Caki2 (cell line): ENCODE measurements at regions not wholly inside any gene's neighbourhood (a gene's known extent, or its start where the extent isn't known, plus 50 kb on each side); places are given as distances from the start of the nearest gene placed in this dataset.

Experiments used
- DNase-seq: peaks from one replicate; pipeline ENCODE4 v3.0.0-alpha.2; 2015; ENCODE audit warnings: low read depth
- in situ Hi-C: cut with HindIII; loops from 2 replicates; pipeline ENCODE4 v1.10.0; 2016; ENCODE audit warnings: low sequenced_read_pairs, low pct_unique_long_range_greater_than_20kb, mixed read lengths

DNA sequence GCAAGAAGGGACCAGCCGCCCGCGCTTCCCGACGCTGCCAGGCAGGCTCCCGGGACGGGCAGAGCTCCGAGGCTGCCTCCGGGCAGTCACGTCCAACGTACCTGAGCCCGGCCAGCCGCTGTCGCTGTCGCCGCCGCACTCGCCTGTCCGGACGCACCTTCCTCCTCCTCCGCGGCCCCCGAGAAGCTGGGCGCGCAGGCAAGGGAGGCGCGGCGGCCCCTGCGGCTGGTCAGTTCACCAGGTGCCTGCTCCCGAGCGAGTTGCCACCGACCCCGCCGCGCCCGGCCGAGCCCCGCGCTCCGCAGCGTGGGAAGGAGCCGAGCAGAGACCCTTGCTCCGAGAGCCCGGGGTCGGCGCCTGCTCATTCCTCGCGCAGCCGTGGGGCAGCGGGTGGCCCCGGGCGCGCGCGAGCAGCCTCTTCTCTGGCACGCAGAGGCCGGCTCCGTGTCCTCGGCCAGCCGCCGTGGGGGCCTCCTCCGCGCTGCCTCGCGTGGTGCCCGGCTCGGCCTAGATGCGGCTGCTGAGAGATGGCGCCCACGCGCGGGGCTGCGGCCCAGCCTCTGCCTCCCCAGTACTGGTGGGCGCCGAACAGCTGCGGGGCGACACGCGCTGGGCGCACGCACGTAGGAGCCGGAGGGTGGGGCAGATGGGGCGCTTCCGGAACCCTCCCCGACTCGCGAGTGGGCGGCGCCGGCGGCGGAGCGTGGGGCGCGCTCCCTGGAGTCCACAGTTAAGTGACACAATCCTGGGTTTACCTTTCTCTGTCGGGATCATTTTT lies 419.4 kb downstream of the UQCRFS1 start:
- DNase-seq: no peak
- in situ Hi-C loops: no loop called here

DNA sequence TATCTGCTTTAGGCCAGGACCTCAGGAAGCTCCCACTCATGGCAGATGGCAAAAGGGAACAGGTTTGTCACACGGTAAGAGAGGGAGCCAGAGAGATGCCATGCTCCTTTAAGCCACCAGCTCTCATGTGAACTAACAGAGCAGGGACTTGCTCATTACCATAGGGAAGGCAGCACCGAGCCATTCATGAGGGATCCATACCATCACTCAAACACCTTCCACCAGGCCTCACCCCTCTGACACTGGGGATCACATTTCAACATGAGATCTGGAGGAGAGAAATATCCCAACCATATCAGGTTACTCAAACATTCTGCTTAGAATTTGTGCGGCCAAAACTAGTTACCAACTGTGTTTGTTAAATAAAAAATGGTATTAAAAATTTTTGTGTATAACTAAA lies 427.0 kb downstream of the UQCRFS1 start:
- in situ Hi-C loops: no loop called here
- no peak for DNase-seq

DNA sequence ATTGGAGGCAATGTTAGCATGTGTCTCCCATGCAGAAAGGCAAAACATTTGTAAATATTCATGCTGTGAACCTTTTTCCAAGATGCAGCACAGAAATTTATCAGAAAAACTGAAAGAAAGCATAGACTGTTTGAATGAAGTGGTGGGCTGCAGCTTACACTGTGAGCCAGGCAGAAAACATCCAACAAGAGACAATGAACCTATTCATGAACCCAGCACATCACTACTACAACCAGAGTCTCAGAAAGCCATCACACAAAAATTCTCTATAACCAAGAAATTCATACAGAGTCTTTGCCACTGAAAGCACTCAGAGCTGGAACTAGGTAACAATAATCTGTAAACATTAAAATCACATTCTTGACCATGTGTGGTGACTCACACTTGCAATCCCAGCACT lies 448.9 kb downstream of the UQCRFS1 start:
- DNase-seq: no peak
- in situ Hi-C loops: no loop called here

GRCh38 chr19:28746478-28746877 lies 466.5 kb downstream of the UQCRFS1 start:
- DNase-seq: peak; percentile 22
- in situ Hi-C loops: no loop called here

DNA sequence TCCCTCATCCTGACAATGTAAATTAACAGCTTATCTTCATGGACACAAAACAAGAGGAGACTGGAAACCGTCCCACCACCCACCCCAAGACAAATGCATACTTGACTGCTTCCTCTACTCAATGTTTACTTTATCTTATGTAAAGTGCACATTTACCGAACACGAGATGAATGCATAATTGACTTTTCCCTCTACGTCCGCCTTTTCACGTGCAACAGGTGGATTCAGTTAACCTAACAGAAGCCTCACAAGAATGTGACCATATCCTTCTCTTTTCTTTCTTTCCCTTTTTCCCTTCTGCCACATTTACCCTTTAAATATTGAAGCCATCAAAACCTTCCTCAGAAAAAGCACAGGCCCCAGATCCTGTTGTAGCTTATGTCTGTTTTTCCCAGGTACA lies 468.0 kb downstream of the UQCRFS1 start:
- in situ Hi-C loops: no loop called here
- no peak for DNase-seq

GRCh38 chr19:28744014-28744413 lies 468.9 kb downstream of the UQCRFS1 start:
- in situ Hi-C loops: no loop called here
- no peak for DNase-seq

DNA sequence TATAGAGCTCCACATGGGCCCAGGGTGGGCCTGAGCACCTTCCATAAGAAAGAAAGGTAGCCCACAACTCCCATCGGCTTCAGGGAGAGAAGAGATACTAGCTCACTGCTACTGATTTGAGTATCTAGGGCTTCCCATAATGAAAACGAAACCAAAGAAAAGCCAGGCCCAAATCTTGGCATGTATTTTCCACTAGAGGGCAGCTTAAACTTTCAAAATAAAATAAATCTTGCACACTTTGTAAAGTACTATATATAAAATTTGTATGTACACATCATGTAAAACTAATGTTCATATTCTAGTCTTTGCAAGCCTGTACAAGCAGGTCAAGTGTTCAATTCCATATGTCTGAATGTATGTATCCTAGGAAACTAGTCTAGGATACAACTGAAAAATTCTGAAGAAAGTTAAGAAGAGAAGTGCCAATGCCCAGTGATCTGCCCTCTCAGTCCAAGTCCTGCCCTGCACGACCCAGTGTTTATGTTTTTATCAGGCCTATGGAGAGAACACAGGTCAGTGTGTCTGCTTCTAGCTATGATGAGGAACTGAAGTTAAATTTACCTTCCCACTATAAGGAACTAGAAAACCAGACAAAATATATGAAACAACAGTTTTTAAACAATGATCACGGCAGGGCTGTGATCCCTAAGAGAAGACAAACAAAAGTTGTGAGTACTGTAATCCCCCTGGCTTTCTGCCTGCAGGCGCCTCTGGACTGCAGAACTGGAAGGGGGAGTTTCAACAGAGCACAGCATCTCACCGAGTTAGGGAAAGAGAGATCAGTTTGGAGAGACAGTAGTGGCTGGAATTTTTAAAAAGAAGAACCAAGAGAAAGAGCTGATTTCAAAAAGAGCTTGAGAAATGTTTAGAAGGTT lies 475.7 kb downstream of the UQCRFS1 start:
- peak; percentile 53 for DNase-seq
- in situ Hi-C loops: no loop called here

DNA sequence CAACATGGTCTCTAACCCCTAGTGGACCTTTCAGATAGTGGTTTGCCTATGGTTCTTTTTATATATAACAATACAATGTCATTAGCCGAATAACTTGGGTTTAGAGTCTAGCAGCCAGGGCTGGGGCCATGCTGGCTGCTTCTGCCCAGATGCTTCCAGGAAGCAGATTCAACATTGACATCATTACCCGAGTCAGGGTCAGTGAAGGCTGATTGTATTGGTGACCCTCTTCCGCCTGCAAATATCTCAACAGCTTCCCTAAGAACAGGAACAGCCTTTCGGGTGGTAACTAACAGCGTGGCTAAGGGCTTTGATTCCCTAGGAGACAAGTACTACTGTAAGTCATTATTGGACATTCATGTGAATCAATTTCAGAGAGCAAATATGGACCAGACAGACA lies 476.4 kb downstream of the UQCRFS1 start:
- no peak for DNase-seq
- in situ Hi-C loops: no loop called here

DNA sequence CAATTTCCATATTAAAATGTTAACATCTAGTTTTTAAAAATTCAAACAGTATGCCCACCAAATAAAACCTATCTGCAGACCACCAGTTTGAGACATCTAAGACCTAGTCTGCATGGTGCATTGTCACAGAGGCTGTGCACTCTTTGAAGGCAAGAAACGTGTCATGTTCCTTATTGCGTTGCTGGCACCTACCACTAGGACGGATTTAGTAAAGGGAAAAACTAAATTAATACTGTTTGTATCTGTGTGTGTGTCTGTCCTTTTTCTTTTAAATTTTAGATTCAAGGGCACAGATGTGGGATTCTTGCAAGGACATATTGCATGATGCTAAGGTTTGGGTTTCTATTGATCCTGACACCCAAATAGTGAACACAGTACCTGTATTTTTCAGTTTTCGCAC lies 481.4 kb downstream of the UQCRFS1 start:
- DNase-seq: no peak
- in situ Hi-C loops: no loop called here

DNA sequence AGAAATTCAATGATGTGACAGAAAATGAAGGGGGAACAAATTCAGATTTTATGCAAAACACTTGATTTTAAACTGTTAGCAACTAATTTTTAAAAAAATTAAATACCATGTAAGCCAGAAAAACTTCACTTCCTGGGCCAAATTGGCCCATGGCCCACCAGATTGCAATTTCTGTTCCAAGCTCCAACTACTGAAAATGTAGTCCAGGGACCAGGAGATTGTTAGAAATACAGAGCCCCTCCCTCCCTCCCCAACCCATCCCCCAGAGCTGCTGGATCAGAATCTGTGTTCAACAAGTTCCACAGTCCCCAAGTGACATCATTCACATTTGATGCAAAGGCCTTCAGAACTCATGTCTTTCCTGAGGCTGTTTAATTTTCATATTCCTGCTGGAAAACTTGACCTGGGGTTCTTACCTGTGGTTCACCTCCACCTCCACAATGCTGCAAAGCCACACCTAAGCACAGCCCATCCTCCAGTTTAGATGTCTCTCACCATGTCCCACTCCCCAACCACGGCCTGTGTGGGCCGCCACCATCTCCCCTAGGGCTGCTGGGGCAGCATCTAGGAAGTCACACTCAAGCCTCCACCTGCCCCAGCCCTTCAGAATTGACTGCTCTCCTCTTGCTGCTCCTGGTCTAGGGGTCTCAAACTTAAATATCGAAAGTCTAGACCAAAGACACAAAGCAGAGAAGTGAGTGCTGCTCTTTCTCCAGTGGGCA lies 482.0 kb downstream of the UQCRFS1 start:
- in situ Hi-C loops: no loop called here
- DNase-seq: no peak

GRCh38 chr19:28727480-28728159 lies 485.3 kb downstream of the UQCRFS1 start:
- no peak for DNase-seq
- in situ Hi-C loops: no loop called here

DNA sequence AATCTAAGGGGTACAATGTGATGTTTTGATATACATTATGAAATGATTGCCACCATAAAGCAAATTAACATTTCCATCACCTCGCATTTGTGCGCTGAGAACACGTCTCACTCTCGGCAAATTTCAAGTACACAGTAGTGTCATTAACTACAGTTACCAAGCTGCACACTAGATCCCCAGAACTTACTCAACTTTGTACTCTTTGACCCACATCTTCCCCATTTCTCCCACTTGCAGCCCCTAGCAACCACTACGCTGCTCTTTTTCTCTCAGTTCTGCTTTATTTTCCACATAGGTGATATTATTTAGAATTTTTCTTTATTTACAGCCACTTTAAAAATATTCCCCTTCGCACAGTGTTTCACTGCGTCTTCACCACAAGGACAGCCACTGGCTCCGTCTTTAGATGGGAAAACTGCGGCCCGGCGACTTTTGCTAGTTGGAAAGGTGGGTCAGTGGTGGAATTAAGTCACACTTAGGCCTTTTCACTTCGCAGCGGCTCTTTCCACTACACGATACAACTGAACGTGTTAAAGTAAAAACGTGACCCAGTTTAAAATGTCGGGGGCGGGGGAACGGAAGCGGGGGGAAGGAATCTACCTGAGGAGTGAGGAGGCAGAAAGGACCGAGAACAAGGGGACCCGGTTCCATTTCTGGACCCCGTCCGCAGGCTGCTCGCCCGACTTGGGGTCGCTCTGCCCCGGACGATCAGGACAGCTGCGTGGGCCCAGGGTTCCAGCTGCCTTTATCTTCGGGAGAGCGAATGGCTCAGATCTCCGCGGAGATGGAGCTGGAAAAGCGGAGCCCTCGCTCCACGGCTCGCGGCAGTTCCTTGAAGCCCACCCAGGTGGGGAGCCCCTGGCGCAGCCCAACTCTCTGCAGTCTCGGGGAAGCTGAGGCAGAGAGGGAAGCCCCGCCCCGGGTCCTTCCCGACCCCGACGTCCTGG lies 486.1 kb downstream of the UQCRFS1 start:
- in situ Hi-C loops: no loop called here
- no peak for DNase-seq

DNA sequence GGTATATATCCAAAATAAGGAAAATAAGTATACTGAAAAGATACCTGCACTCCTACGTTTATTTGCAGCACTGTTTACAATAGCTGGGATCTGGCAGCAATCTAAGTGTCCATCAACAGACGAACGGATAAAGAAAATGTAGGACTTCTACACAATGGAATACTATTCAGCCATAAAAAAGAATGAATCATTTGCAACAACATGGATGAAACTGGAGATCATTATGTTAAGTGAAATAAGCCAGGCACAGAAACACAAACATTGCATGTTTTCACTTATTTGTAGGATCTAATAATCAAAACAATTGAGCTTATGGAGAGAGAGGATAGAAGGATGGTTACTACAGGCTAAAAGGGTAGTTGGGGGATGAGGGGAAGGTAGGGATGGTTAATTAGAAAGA lies 494.0 kb downstream of the UQCRFS1 start:
- in situ Hi-C loops: no loop called here
- DNase-seq: no peak

DNA sequence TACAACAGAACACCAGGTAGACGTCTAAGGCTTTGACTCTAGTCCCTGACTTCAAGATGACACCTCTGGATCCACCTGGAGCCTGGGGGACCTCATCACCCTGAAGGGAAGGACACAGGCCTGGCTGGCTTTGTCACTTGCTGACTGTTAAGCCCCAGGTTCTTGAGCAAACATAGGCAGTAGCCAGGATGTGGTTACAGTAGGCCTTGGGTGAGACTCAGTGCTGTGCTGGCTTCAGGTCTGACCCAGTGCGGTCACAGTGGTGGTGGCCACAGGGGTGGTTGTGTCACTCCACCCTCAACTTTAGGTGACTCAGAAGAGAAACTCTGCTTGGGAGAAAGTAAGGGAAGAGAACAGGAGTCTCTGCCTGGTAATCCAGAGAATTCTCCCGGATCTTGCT lies 497.8 kb downstream of the UQCRFS1 start:
- in situ Hi-C loops: no loop called here
- no peak for DNase-seq

DNA sequence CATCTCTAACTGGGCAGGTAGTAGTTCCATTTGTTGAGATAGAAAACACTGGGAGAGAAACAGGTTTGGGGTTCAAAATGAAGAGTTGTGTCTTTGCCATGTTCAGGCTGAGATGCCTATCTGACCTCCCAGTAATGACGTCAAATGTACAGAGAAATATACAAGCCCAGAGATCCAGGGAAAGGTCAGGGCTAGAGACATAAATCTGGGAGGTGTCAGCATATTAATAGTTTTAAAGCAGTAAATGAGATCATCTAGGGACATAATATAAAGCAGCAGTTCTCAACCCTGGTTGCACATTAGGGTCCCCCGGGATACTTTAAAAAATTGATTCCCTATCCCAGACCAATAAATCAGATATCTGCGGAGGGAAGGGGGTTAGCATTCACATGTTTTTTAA lies 501.5 kb downstream of the UQCRFS1 start:
- in situ Hi-C loops: no loop called here

DNA sequence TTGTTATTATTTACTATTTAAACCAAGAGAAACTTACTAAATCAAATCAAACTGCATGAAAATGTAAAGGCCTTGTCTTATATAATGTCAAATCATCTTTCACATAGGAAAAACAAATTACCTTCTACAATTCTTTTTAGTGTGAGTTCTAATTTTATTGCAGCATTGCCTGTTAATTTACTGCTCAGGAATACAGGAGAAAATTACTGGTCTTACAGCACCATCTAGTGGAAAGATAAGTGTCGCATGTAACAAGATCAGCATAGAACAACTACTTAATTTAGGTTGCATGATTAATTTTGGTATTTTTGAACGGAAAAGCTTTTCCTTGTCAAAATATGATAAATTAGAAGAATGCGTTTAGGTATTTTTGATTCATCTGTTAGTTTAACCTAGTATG lies 502.7 kb downstream of the UQCRFS1 start:
- DNase-seq: peak; percentile 32
- in situ Hi-C loops: no loop called here

More for the DNA sequence above, 501.5 kb downstream of the UQCRFS1 start:
- no peak for DNase-seq

- in situ Hi-C loops: no loop called here
- DNase-seq: no peak
Observed at GRCh38 chr19:28706693-28707092, 506.3 kb downstream of the UQCRFS1 start.
